Dendritic cell treated with granulocyte-macrophage colony-stimulating factor and Interleukin-4, amounts not matched to agents 40 ng/mL and 50 ng/mL, for 4 days (primary cell): ENCODE measurements at regions not wholly inside any gene's neighbourhood (a gene's known extent, or its start where the extent isn't known, plus 50 kb on each side); places are given as distances from the start of the nearest gene placed in this dataset.

ENCODE experiments used
- H3K27ac Mint-ChIP-seq: one replicate; pipeline ENCODE4 v1.8.0; 2022; ENCODE audit warnings: mild to moderate bottlenecking, mixed read lengths
- H3K27me3 Mint-ChIP-seq: one replicate; pipeline ENCODE4 v1.8.0; 2022; ENCODE audit warnings: mild to moderate bottlenecking, mixed read lengths
- H3K36me3 Mint-ChIP-seq: one replicate; pipeline ENCODE4 v1.8.0; 2022; ENCODE audit warnings: low read depth, mixed read lengths
- H3K4me1 Mint-ChIP-seq: one replicate; pipeline ENCODE4 v1.8.0; 2022; ENCODE audit warnings: low read depth, mixed read lengths
- H3K4me3 Mint-ChIP-seq: one replicate; pipeline ENCODE4 v1.8.0; 2022; ENCODE audit warnings: mild to moderate bottlenecking, moderate library complexity, mixed read lengths
- H3K9me3 Mint-ChIP-seq: one replicate; pipeline ENCODE4 v1.8.0; 2022; ENCODE audit warnings: mixed read lengths
- intact Hi-C: fragments of 100-400 bp; cut with micrococcal nuclease; formaldehyde crosslinking; loops from one replicate; pipeline ENCODE4 v1.15.0; 2022

GRCh38 chr9:107971241-107971640 is 481.7 kb upstream of the KLF4 start:
- Mint-ChIP-seq H3K4me1 (peaks cover 14% of the 10 kb centered on the region), H3K9me3 (no peaks in the 10 kb centered on the region), H3K4me3 (no peak overlapping the region), H3K36me3 (no peaks in the 10 kb centered on the region), H3K27ac (no peak overlapping the region), H3K27me3 (no peaks in the 10 kb centered on the region)
- intact Hi-C loops: no loop called here

GRCh38 chr9:107970726-107971125 is 481.2 kb upstream of the KLF4 start:
- H3K4me1 Mint-ChIP-seq: peaks cover 9% of the 10 kb centered on the region
- H3K4me3 Mint-ChIP-seq: no peak overlapping the region
- H3K9me3 Mint-ChIP-seq: no peaks in the 10 kb centered on the region
- no peaks in the 10 kb centered on the region for H3K27me3 Mint-ChIP-seq
- H3K27ac Mint-ChIP-seq: no peak overlapping the region
- intact Hi-C loops: no loop called here
- no peaks in the 10 kb centered on the region for H3K36me3 Mint-ChIP-seq

GRCh38 chr9:107969727-107970126 is 480.2 kb upstream of the KLF4 start:
- Mint-ChIP-seq H3K27me3 (no peaks in the 10 kb centered on the region), H3K4me1 (peaks cover under 1% of the 10 kb centered on the region), H3K4me3 (no peak overlapping the region), H3K27ac (no peak overlapping the region), H3K36me3 (no peaks in the 10 kb centered on the region), H3K9me3 (no peaks in the 10 kb centered on the region)
- intact Hi-C loops: no loop called here

GRCh38 chr9:107969141-107969540 is 479.6 kb upstream of the KLF4 start:
- Mint-ChIP-seq H3K4me1 (no peaks in the 10 kb centered on the region), H3K27ac (no peak overlapping the region), H3K36me3 (no peaks in the 10 kb centered on the region), H3K4me3 (no peak overlapping the region), H3K9me3 (no peaks in the 10 kb centered on the region), H3K27me3 (no peaks in the 10 kb centered on the region)
- intact Hi-C loops: no loop called here

- intact Hi-C loops: no loop called here
- H3K27me3 Mint-ChIP-seq: no peaks in the 10 kb centered on the region
- no peak overlapping the region for H3K4me3 Mint-ChIP-seq
- H3K4me1 Mint-ChIP-seq: peaks cover 30% of the 10 kb centered on the region
- no peaks in the 10 kb centered on the region for H3K9me3 Mint-ChIP-seq
- H3K36me3 Mint-ChIP-seq: no peaks in the 10 kb centered on the region
- H3K27ac Mint-ChIP-seq: peak overlapping the region; percentile 57
These were observed 473.7 kb upstream of the KLF4 start for GRCh38 chr9:107963246-107963645.

GRCh38 chr9:107960916-107961315 is 471.3 kb upstream of the KLF4 start:
- no peak overlapping the region for H3K4me3 Mint-ChIP-seq
- H3K36me3 Mint-ChIP-seq: no peaks in the 10 kb centered on the region
- no peak overlapping the region for H3K27ac Mint-ChIP-seq
- peaks cover 30% of the 10 kb centered on the region for H3K4me1 Mint-ChIP-seq
- no peaks in the 10 kb centered on the region for H3K9me3 Mint-ChIP-seq
- no peaks in the 10 kb centered on the region for H3K27me3 Mint-ChIP-seq
- intact Hi-C loops: no loop called here

- H3K4me1 Mint-ChIP-seq: peaks cover 36% of the 10 kb centered on the region
- H3K4me3 Mint-ChIP-seq: no peak overlapping the region
- H3K27ac Mint-ChIP-seq: no peak overlapping the region
- H3K9me3 Mint-ChIP-seq: peaks cover 16% of the 10 kb centered on the region
- peaks cover 5% of the 10 kb centered on the region for H3K36me3 Mint-ChIP-seq
- no peaks in the 10 kb centered on the region for H3K27me3 Mint-ChIP-seq
- intact Hi-C loops: no loop called here
These were observed 464.7 kb upstream of the KLF4 start for GRCh38 chr9:107954312-107954711.

- Mint-ChIP-seq H3K4me1 (peaks cover 33% of the 10 kb centered on the region), H3K36me3 (peaks cover 5% of the 10 kb centered on the region), H3K27ac (no peak overlapping the region), H3K9me3 (peaks cover 16% of the 10 kb centered on the region), H3K4me3 (no peak overlapping the region), H3K27me3 (no peaks in the 10 kb centered on the region)
- intact Hi-C loops: no loop called here
These were observed 464.1 kb upstream of the KLF4 start for GRCh38 chr9:107953556-107954125.

- peaks cover 16% of the 10 kb centered on the region for H3K9me3 Mint-ChIP-seq
- no peak overlapping the region for H3K4me3 Mint-ChIP-seq
- H3K27me3 Mint-ChIP-seq: no peaks in the 10 kb centered on the region
- H3K27ac Mint-ChIP-seq: no peak overlapping the region
- H3K36me3 Mint-ChIP-seq: peaks cover 5% of the 10 kb centered on the region
- peaks cover 33% of the 10 kb centered on the region for H3K4me1 Mint-ChIP-seq
- intact Hi-C loops: no loop called here
These were observed 463.2 kb upstream of the KLF4 start for GRCh38 chr9:107952773-107953172.

- H3K27me3 Mint-ChIP-seq: no peaks in the 10 kb centered on the region
- intact Hi-C loops: no loop called here
- peaks cover 5% of the 10 kb centered on the region for H3K36me3 Mint-ChIP-seq
- no peak overlapping the region for H3K27ac Mint-ChIP-seq
- H3K4me3 Mint-ChIP-seq: no peak overlapping the region
- peaks cover 16% of the 10 kb centered on the region for H3K9me3 Mint-ChIP-seq
- H3K4me1 Mint-ChIP-seq: peaks cover 33% of the 10 kb centered on the region
These were observed 461.9 kb upstream of the KLF4 start for GRCh38 chr9:107951511-107951910.

- Mint-ChIP-seq H3K9me3 (peaks cover 16% of the 10 kb centered on the region), H3K4me1 (peaks cover 23% of the 10 kb centered on the region), H3K4me3 (no peak overlapping the region), H3K27ac (no peak overlapping the region), H3K36me3 (peaks cover 5% of the 10 kb centered on the region), H3K27me3 (no peaks in the 10 kb centered on the region)
- intact Hi-C loops: no loop called here
These were observed 459.5 kb upstream of the KLF4 start for GRCh38 chr9:107949061-107949460.

GRCh38 chr9:107948601-107949000 is 459.0 kb upstream of the KLF4 start:
- no peak overlapping the region for H3K4me3 Mint-ChIP-seq
- H3K4me1 Mint-ChIP-seq: peaks cover 19% of the 10 kb centered on the region
- intact Hi-C loops: no loop called here
- H3K9me3 Mint-ChIP-seq: peaks cover 16% of the 10 kb centered on the region
- no peak overlapping the region for H3K27ac Mint-ChIP-seq
- peaks cover 5% of the 10 kb centered on the region for H3K36me3 Mint-ChIP-seq
- H3K27me3 Mint-ChIP-seq: no peaks in the 10 kb centered on the region

GRCh38 chr9:107948086-107948485 is 458.5 kb upstream of the KLF4 start:
- Mint-ChIP-seq H3K27me3 (no peaks in the 10 kb centered on the region), H3K27ac (no peak overlapping the region), H3K36me3 (peaks cover 5% of the 10 kb centered on the region), H3K4me1 (peaks cover 16% of the 10 kb centered on the region), H3K9me3 (peaks cover 20% of the 10 kb centered on the region), H3K4me3 (no peak overlapping the region)
- intact Hi-C loops: no loop called here

- intact Hi-C loops: no loop called here
- Mint-ChIP-seq H3K9me3 (peaks cover 19% of the 10 kb centered on the region), H3K4me1 (peaks cover 22% of the 10 kb centered on the region)
These were observed 457.0 kb upstream of the KLF4 start for GRCh38 chr9:107946364-107947141.

GRCh38 chr9:107945961-107946360 is 456.4 kb upstream of the KLF4 start:
- no peaks in the 10 kb centered on the region for H3K36me3 Mint-ChIP-seq
- no peaks in the 10 kb centered on the region for H3K27me3 Mint-ChIP-seq
- H3K9me3 Mint-ChIP-seq: peaks cover 16% of the 10 kb centered on the region
- no peak overlapping the region for H3K27ac Mint-ChIP-seq
- H3K4me3 Mint-ChIP-seq: no peak overlapping the region
- intact Hi-C loops: no loop called here
- peaks cover 27% of the 10 kb centered on the region for H3K4me1 Mint-ChIP-seq

More at GRCh38 chr9:107946364-107947141, 457.0 kb upstream of the KLF4 start:
- H3K36me3 Mint-ChIP-seq: peaks cover 2% of the 10 kb centered on the region
- no peaks in the 10 kb centered on the region for H3K27me3 Mint-ChIP-seq
- H3K27ac Mint-ChIP-seq: no peak overlapping the region
- H3K4me3 Mint-ChIP-seq: no peak overlapping the region
